ENCODE measurements at regions not wholly inside any gene's neighbourhood (a gene's known extent, or its start where the extent isn't known, plus 50 kb on each side); places are given as distances from the start of the nearest gene placed in this dataset.
"Not testable (repeated sequence)": the region's sequence is repeated elsewhere in the genome, so short reads cannot be mapped to it uniquely, and the experiment has no call there.

- DNase-seq, result no peak
- CTCF ChIA-PET, result interaction anchor here (1.2 kb wide), 1 partner anchor 92 kb away, joined by 3 read pairs; no protein-coding TSS in a partner anchor
- Mint-ChIP-seq H3K4me1 (peaks cover 33% of the 10 kb centered on the region), H3K9me3 (peaks cover 34% of the 10 kb centered on the region), H3K27me3 (peaks cover 2% of the 10 kb centered on the region), H3K27ac (no peak overlapping the region), H3K4me3 (no peak overlapping the region), H3K36me3 (ENCODE audit: low read depth) (peaks cover 45% of the 10 kb centered on the region)
- POLR2A ChIA-PET, result interaction anchor here (2.0 kb wide), 1 partner anchor 18 kb away, joined by 7 read pairs; no protein-coding TSS in a partner anchor
These were observed 93.0 kb upstream of the SP4 start for GRCh38 chr7:21334906-21335305.

GRCh38 chr7:21336743-21337142 lies 91.1 kb upstream of the SP4 start:
- peaks cover 63% of the 10 kb centered on the region for H3K36me3 Mint-ChIP-seq (ENCODE audit: low read depth)
- CTCF ChIA-PET, result interaction anchor here (2.8 to 3.3 kb wide), 3 partner anchors 16 to 90 kb away, joined by 13 to 25 read pairs (median 18); partner anchors contain the start of gene SP4
- DNase-seq, result no peak
- H3K4me1 Mint-ChIP-seq, result peaks cover 51% of the 10 kb centered on the region
- no peak overlapping the region for H3K4me3 Mint-ChIP-seq
- H3K27ac Mint-ChIP-seq, result no peak overlapping the region
- H3K27me3 Mint-ChIP-seq, result peaks cover 2% of the 10 kb centered on the region
- peaks cover 47% of the 10 kb centered on the region for H3K9me3 Mint-ChIP-seq
- POLR2A ChIA-PET, result interaction anchor here (5.3 kb wide), 1 partner anchor 17 kb away, joined by 135 read pairs; no protein-coding TSS in a partner anchor

- H3K9me3 Mint-ChIP-seq, result peaks cover 59% of the 10 kb centered on the region
- no peaks in the 10 kb centered on the region for H3K27me3 Mint-ChIP-seq
- peaks cover 80% of the 10 kb centered on the region for H3K36me3 Mint-ChIP-seq (ENCODE audit: low read depth)
- ChIA-PET POLR2A (interaction anchor here (0.7 to 5.3 kb wide), 16 partner anchors 9 to 132 kb away, joined by 3 to 135 read pairs (median 6); partner anchors contain the start of gene SP4), CTCF (interaction anchor here (0.6 to 3.3 kb wide), 9 partner anchors 9 to 92 kb away, joined by 3 to 25 read pairs (median 6); partner anchors contain the start of gene SP4)
- DNase-seq, result peak; percentile 78
- peak overlapping the region; percentile 31 for H3K4me3 Mint-ChIP-seq
- peak overlapping the region; percentile 95 for H3K27ac Mint-ChIP-seq
- peaks cover 58% of the 10 kb centered on the region for H3K4me1 Mint-ChIP-seq
These were observed 89.1 kb upstream of the SP4 start for GRCh38 chr7:21338728-21339164.

- POLR2A ChIA-PET, result interaction anchor here (1.2 kb wide), 1 partner anchor 13 kb away, joined by 4 read pairs; no protein-coding TSS in a partner anchor
- H3K9me3 Mint-ChIP-seq, result peaks cover 47% of the 10 kb centered on the region
- H3K27ac Mint-ChIP-seq, DNase-seq, H3K27me3 Mint-ChIP-seq, H3K4me3 Mint-ChIP-seq, CTCF ChIA-PET: not testable (repeated sequence)
- H3K4me1 Mint-ChIP-seq, result peaks cover 34% of the 10 kb centered on the region
- peaks cover 54% of the 10 kb centered on the region for H3K36me3 Mint-ChIP-seq (ENCODE audit: low read depth)
These were observed 83.0 kb upstream of the SP4 start for GRCh38 chr7:21344900-21345299.

GRCh38 chr7:21345361-21345760 lies 82.5 kb upstream of the SP4 start:
- DNase-seq, result no peak
- CTCF ChIA-PET, result no interaction called here
- Mint-ChIP-seq H3K27ac (no peak overlapping the region), H3K4me1 (peaks cover 30% of the 10 kb centered on the region), H3K9me3 (peaks cover 42% of the 10 kb centered on the region), H3K36me3 (ENCODE audit: low read depth) (peaks cover 50% of the 10 kb centered on the region), H3K27me3 (no peaks in the 10 kb centered on the region), H3K4me3 (no peak overlapping the region)
- POLR2A ChIA-PET, result interaction anchor here (1.2 kb wide), 1 partner anchor 12 kb away, joined by 4 read pairs; no protein-coding TSS in a partner anchor

GRCh38 chr7:21346297-21346696 lies 81.6 kb upstream of the SP4 start:
- ChIA-PET CTCF (no interaction called here), POLR2A (no interaction called here)
- H3K4me3 Mint-ChIP-seq, result no peak overlapping the region
- H3K36me3 Mint-ChIP-seq (ENCODE audit: low read depth), result peaks cover 40% of the 10 kb centered on the region
- H3K27me3 Mint-ChIP-seq, result no peaks in the 10 kb centered on the region
- H3K4me1 Mint-ChIP-seq, result peaks cover 26% of the 10 kb centered on the region
- no peak for DNase-seq
- no peak overlapping the region for H3K27ac Mint-ChIP-seq
- peaks cover 34% of the 10 kb centered on the region for H3K9me3 Mint-ChIP-seq

GRCh38 chr7:21352540-21353387 lies 75.1 kb upstream of the SP4 start:
- DNase-seq, result no peak
- Mint-ChIP-seq H3K4me1 (peaks cover 69% of the 10 kb centered on the region), H3K4me3 (peak overlapping the region; percentile 67), H3K27ac (peak overlapping the region; percentile 98), H3K9me3 (peaks cover 7% of the 10 kb centered on the region), H3K27me3 (no peaks in the 10 kb centered on the region), H3K36me3 (ENCODE audit: low read depth) (peaks cover 28% of the 10 kb centered on the region)
- POLR2A ChIA-PET, result interaction anchor here (0.8 to 6.8 kb wide), 11 partner anchors 9 to 593 kb away, joined by 3 to 135 read pairs (median 7); partner anchors contain the start of gene SP4
- CTCF ChIA-PET, result interaction anchor here (0.9 to 2.5 kb wide), 11 partner anchors 10 to 98 kb away, joined by 3 to 25 read pairs (median 4); partner anchors contain the start of gene SP4

GRCh38 chr7:21353388-21353780 lies 74.5 kb upstream of the SP4 start:
- DNase-seq, result no peak
- Mint-ChIP-seq H3K27me3 (no peaks in the 10 kb centered on the region), H3K4me3 (peak overlapping the region; percentile 67), H3K36me3 (ENCODE audit: low read depth) (peaks cover 26% of the 10 kb centered on the region), H3K4me1 (peaks cover 70% of the 10 kb centered on the region), H3K9me3 (peaks cover 3% of the 10 kb centered on the region), H3K27ac (peak overlapping the region; percentile 98)
- ChIA-PET CTCF (interaction anchor here (0.6 to 2.5 kb wide), 10 partner anchors 10 to 99 kb away, joined by 3 to 25 read pairs (median 4); partner anchors contain the start of gene SP4), POLR2A (interaction anchor here (0.8 to 6.8 kb wide), 11 partner anchors 10 to 593 kb away, joined by 3 to 135 read pairs (median 7); partner anchors contain the start of gene SP4)

GRCh38 chr7:21354284-21354683 lies 73.6 kb upstream of the SP4 start:
- Mint-ChIP-seq H3K27me3 (no peaks in the 10 kb centered on the region), H3K9me3 (peaks cover under 1% of the 10 kb centered on the region), H3K4me1 (peaks cover 79% of the 10 kb centered on the region), H3K27ac (peak overlapping the region; percentile 98), H3K36me3 (ENCODE audit: low read depth) (peaks cover 26% of the 10 kb centered on the region), H3K4me3 (peak overlapping the region; percentile 67)
- POLR2A ChIA-PET, result interaction anchor here (1.4 to 6.8 kb wide), 3 partner anchors 14 to 73 kb away, joined by 3 to 135 read pairs (median 82); partner anchors contain the start of gene SP4
- CTCF ChIA-PET, result interaction anchor here (1.7 to 1.9 kb wide), 2 partner anchors 29 to 73 kb away, joined by 7 to 9 read pairs; partner anchors contain the start of gene SP4
- no peak for DNase-seq

GRCh38 chr7:21355406-21355874 lies 72.4 kb upstream of the SP4 start:
- Mint-ChIP-seq H3K36me3 (ENCODE audit: low read depth) (peaks cover 25% of the 10 kb centered on the region), H3K4me3 (peak overlapping the region; percentile 22), H3K27me3 (no peaks in the 10 kb centered on the region), H3K9me3 (no peaks in the 10 kb centered on the region), H3K27ac (peak overlapping the region; percentile 98), H3K4me1 (peaks cover 87% of the 10 kb centered on the region)
- ChIA-PET CTCF (interaction anchor here (0.5 to 3.2 kb wide), 5 partner anchors 10 to 72 kb away, joined by 3 to 18 read pairs (median 5); partner anchors contain the start of gene SP4), POLR2A (interaction anchor here (0.9 to 6.8 kb wide), 11 partner anchors 9 to 144 kb away, joined by 3 to 135 read pairs (median 7); partner anchors contain the start of gene SP4)
- peak; percentile 81 for DNase-seq

GRCh38 chr7:21356616-21357015 lies 71.3 kb upstream of the SP4 start:
- POLR2A ChIA-PET, result interaction anchor here (1.1 to 6.8 kb wide), 5 partner anchors 8 to 70 kb away, joined by 3 to 135 read pairs (median 28); partner anchors contain the start of gene SP4

More at GRCh38 chr7:21356616-21357015, 71.3 kb upstream of the SP4 start:
- H3K27me3 Mint-ChIP-seq, result no peaks in the 10 kb centered on the region
- no peak for DNase-seq
- no peak overlapping the region for H3K4me3 Mint-ChIP-seq
- peaks cover 94% of the 10 kb centered on the region for H3K4me1 Mint-ChIP-seq
- H3K9me3 Mint-ChIP-seq, result peaks cover 5% of the 10 kb centered on the region
- H3K27ac Mint-ChIP-seq, result peak overlapping the region; percentile 98
- H3K36me3 Mint-ChIP-seq (ENCODE audit: low read depth), result peaks cover 31% of the 10 kb centered on the region
- CTCF ChIA-PET, result interaction anchor here (0.7 to 3.2 kb wide), 2 partner anchors 19 to 62 kb away, joined by 4 to 18 read pairs; no protein-coding TSS in a partner anchor

Data from activated CD4-positive, alpha-beta memory T cell treated with anti-CD3 and anti-CD28 coated beads, Interleukin-2, amount 10 ng/mL, durations not matched to agents 7 days and 5 days (primary cell).